ENCODE measurements at regions not wholly inside any gene's neighbourhood (a gene's known extent, or its start where the extent isn't known, plus 50 kb on each side); places are given as distances from the start of the nearest gene placed in this dataset.
"Not testable (repeated sequence)": the region's sequence is repeated elsewhere in the genome, so short reads cannot be mapped to it uniquely, and the experiment has no call there.

DNA sequence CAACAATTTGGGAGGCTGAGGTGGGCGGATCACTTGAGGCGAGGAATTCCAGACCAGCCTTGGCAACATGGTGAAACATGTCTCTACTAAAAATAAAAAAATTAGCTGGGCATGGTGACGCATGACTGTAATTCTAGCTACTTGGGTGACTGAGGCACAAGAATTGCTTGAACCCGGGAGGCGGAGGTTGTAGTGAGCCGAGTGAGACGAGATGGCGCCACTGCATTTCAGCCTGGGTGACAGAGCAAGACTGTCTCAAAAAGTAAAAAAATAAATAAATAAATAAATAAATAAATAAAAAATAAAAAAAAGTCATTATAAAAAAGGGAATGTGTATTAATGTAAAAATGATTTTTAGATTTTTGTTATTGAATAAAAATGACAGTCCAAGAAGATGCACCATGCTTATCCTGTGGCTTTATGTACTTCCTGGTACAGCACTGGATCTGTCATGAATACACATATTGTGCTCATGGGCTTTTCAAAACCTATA lies 658.8 kb upstream of the LRRN3 start:
- DNase-seq: no peak

DNA sequence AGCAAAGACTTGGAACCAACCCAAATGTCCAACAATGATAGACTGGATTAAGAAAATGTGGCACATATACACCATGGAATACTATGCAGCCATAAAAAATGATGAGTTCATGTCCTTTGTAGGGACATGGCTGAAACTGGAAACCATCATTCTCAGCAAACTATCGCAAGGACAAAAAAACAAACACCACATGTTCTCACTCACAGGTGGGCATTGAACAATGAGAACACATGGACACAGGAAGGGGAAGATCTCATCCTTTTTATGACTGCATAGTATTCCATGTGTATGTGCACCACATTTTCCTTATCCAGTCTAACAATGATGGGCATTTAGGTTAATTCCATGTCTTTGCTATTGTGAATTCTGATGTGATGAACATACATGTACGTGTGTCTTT lies 652.0 kb upstream of the LRRN3 start:
- not testable (repeated sequence) for DNase-seq

DNA sequence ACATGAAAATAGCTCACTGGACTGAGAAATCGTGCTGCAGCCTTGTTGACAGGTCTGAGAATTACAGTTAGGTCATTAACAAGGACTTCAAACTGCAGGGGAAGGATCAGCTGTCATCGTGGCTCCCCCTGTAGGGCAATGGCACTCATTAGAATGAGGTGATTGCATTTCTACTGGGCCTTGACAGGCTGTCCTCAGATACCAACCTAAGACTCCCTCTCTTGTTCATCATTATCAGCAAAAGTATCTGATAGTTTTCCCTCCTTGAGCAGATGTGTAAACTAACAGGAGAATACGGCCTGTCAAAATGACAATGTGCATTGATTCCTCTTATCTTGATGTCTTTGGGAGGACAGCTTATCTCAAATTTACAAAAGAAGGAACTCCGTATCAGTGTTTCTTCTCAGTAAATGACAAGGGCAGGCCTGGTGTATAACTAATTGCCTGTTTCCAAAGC lies 648.5 kb upstream of the LRRN3 start:
- DNase-seq: peak; percentile 4

DNA sequence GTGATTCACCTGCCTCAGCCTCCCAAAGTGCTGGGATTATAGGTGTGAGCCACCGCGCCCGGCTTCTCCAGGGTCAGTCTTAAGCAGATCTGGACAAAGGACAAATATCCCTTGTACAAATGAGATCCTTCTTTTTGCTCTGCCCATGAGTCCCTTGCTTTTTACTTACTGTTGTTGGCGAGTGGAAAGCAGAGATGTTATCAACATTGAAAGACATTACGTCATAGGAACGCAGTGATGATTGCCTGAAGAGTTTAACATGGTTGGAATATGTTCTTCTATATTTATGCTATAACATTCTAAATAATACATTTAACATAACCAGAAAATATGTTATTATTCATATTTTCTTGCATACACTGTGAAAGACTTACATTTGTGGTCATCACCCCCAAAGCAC lies 644.3 kb upstream of the LRRN3 start:
- DNase-seq: no peak

DNA sequence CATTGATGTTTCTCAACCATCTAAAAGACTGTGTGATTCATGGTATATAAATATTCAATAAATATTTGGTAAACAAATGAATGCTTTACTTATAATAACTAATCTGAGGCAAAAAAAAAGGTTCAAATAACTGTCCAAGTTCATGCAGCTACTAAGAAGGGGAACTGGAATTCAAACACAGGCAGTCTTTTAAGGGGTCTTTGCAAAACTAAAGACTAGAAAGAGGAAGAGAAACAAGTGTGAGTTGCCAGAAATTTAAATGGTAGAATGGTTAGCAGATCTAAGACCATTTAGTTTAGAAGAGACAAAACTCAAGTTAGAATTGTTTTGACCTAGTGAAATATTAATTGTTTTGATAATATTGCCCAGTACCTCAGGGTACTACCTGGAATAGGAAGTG lies 642.0 kb upstream of the LRRN3 start:
- no peak for DNase-seq

DNA sequence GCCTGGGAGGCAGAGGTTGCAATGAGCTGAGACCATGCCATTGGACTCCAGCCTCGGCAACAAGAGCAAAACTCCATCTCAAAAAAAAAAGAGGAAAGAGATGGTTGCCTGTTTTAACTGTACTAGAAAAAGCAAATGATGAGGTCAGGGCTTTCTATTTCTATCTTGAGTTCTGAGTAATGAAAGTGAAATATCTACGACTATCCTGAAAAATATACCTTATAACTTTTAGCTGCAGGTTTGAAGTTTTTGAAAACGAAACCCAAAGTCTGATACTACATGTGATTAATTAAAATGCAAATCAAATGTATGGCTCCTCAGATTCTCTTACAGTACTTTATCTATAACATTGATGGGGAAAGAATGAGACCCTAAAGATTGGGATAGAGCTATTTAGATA lies 636.2 kb upstream of the LRRN3 start:
- no peak for DNase-seq

DNA sequence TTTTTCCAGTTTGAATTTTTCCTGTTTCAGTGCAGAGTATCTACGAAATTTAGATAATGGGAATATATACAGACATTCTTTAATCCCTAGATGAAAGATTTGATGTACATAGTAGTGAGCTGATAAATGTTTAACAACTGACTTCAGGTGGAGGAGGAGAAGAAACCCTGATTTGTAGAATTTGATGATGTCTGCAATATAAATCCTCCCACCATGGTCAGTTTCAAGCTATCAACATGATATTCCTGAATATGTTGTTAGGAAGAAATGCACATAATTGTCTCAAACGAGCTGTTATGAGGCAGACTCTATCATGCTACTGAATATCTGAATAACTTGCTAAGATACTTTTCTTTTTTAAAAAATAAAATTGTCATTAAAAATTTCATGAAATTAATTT lies 629.3 kb upstream of the LRRN3 start:
- no peak for DNase-seq

DNA sequence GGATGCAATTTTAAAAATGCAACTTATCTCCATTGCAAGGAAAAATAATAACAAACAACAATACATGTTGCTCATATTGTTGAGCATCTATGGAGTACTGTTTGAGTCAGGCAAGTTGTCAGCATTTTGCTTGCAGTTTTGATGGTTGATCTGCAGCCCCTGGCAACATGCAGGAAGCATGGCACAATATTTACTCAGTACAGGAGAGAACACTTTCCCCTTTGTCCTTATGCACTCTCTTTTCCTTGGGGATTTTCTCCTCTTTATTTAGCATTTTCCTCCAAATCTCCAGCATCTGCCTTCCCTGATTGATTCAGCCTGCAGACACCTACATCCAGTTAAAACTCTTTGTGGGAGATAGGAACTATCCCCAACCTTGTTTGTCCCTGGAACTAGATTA lies 620.5 kb upstream of the LRRN3 start:
- DNase-seq: no peak

DNA sequence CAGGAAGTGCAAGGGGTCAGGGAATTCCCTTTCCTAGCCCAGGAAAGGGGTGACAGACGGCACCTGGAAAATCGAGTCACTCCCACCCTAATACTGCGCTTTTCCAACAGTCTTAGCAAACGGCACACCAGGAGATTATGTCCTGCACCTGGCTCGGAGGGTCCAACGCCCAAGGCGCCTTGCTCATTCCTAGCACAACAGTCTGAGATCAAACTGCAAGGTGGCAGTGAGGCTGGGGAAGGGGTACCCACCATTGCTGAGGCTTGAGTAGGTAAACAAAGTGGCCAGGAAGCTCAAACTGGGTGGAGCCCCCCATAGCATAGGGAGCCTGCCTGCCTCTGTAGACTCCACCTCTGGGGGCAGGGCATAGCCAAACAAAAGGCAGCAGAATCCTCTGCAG lies 618.5 kb upstream of the LRRN3 start:
- DNase-seq: not testable (repeated sequence)

DNA sequence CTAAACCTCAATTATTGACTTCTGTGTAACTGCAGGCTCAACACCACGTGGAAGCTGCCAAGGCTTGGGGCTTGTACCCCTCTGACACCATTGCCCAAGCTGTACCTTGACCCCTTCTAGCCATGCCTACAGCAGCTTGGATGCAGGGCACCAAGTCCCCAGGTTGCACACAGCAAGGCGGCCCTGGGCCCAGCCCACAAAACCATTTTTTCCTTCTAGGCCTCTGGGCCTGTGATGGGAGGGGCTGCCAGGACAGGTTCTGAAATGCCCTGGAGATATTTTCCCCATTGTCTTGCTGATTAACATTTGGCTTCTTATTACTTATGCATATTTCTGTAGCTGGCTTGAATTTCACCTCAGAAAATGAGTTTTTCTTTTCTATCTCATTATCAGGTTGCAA lies 610.0 kb upstream of the LRRN3 start:
- no peak for DNase-seq

DNA sequence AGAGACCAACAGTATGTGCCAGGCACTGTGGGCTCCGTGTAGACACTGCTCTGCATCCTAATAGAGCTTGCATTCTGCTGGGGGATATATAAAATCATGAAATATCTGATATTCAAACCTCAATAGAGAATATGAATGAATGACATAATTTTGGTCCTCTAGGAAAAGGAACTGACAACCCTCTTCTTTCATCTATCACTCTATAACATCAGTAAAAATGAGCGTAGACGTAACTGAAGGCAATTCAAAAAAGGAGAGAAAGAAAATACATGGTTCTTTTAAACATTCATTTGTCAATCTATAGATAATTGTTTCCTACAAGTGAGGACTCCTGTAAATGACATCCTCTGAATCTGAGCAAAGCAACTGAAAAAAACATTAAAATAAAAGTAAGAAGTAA lies 607.4 kb upstream of the LRRN3 start:
- DNase-seq: no peak

DNA sequence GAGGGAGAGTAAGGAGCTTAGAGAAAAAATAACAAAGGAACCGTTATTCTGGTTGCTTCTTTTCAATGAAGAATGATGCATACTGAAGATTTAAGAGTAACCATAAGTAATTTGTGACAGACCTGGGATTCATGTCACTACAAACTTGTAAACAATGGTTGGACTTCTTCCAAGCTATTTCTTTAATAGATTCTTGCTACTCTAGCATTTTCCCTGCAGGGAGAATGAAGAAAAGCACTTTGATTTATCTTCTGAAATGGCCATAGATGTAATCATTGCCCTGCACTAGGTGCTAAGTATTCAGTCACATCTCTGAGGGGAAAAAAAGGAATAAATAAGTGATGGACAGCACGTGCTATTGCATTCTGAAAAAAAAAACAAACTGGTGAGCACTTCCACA lies 606.6 kb upstream of the LRRN3 start:
- no peak for DNase-seq

DNA sequence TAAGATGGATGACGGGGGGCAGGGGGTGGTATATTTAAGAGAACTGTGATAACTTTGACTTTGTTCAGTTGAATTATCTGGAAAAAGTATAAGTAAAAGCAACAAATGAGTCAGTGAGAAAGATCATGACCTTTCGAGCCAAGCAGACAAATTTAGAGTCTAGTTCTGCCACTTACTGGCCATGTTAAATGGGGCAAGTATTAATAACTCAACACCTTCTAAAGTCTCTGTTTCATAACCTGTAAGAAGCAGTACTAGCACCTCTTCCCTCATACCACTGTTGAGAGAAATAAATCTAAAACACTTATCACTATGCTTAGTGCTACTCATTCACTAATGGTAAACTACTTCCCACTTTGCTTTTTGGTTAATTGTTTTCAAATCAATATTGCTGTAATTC lies 604.4 kb upstream of the LRRN3 start:
- no peak for DNase-seq

DNA sequence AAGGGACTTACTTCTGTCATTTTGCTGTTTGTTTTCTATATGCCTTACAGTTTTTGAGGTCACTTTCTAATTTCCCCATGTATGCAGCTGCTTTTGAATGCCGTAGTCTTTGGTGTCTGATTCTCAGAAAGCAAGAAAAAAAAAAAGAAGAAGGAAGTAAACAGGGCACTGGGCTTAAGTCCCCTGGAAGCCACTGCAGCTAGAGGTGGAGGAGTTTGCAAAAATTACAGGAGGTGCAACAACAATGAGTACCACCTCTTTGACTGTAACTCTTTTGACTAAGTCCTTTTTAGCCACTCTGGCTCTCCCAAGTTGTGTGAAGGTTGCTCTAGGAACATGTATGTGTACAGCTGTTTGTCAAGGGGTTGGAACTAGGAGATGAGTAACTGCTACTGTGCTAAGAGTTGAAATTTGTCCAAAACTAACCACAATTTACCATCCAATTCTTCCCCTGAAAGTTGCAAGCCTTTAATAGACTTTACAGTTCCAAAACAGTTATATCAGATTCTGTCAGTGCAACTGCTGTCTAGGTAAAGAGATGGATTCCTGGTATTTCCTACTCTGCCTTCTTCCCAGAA lies 588.0 kb upstream of the LRRN3 start:
- DNase-seq: no peak

DNA sequence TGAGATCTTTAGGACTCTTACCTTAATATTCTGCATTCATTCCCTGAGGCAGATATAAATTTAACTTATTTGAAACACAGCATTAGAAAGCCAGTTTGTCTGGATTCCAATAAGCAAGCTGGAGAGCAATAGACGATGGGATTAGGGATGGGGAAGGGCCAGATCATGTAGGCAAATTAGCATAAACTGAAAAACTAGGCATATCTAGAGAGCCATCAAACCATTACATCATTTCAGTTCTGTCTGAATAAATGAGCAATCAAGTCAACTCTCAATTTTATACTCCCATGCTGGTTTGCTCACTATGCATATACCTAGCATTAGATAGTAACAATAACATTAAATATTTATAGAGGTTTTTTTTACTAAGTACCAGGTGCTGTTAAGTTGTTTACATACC lies 583.6 kb upstream of the LRRN3 start:
- DNase-seq: no peak

DNA sequence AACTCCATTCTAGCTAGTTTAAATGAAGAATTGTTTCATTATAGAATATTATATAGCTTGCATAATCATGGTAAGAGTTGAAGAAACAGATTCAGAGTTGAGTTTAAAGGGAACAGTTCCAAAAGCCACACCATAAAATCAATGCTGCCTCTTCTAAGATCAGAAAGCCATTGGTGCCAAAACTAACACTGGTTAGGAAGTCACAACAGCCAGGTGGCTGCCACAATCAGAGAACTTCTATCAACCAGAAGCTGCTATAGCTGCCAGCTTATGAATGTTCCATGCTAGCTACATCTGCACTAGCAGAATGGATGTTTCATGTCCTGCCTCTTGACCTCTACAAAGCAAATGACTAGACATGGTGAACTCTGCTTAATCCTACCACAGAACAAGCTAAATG lies 583.1 kb upstream of the LRRN3 start:
- no peak for DNase-seq

DNA sequence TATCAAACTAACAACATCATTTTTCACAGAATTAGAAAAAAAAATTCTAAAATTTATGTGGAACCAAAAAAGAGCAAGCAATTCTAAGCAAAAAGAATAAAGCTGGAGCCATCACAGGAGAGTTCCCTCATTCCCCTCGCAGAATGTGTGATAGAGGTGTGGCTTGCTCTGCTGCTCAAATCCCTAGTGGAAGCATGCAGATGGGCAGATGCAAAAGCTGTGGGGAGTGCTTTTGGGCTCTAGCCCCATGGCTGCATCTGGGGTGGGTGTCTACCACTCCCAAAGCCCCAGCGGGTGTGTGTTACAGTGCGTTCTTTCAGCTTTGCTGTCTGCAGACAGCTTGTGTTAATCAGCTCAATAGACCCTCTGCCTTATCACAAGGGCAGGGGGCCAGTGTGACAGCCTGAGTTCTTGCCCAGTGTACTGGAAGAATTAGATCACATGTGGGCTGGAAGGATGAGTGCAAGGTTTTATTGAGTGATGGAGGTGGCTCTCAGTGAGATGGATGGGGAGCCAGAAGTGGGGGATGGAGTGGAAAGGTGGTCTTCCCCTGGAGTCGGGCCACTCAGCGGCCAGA lies 575.9 kb upstream of the LRRN3 start:
- not testable (repeated sequence) for DNase-seq

DNA sequence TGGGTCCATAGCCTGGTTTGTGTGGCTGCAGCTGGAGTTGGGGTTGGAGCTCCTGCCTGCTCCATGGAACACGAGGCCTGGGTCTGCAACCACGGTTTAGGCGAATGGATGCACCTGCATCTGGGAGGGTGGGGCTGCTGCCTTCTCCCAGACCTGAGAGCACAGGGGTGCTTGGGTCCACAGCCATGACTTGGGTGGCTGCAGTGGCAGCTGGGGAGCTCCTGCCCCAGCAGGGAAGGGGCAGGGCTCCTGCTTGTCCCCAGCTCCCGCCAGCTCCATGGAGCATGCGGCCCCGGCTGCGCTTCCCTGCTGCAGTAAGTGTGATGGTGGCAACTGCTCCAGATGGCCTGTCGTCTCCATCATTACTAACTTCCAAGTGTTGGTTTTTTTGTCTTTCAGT lies 571.1 kb upstream of the LRRN3 start:
- no peak for DNase-seq

DNA sequence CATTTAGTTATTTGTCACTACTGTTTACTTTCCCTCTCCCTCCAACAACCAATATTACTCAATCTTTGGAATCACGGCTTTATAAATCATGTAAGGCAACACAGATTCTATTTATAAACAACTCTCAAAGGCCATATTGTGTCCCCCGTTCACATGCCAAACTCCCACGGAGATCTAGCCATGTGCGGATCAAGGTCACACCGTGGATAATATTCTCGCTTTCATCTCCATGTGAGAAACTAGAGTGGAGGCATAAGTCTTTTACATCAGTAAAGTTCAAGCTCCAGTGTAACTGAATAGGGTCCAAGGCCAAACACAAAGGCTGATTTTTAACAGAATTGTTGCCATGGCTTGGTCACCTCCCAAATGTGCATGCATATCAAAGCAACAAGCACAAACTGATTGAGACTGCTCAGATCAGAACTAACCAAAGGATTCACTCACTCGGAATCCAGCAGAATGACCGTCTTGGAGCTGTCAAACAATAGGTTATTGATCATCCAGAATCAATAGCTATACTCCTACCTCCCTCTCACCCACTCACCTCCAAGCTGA lies 569.5 kb upstream of the LRRN3 start:
- DNase-seq: no peak

DNA sequence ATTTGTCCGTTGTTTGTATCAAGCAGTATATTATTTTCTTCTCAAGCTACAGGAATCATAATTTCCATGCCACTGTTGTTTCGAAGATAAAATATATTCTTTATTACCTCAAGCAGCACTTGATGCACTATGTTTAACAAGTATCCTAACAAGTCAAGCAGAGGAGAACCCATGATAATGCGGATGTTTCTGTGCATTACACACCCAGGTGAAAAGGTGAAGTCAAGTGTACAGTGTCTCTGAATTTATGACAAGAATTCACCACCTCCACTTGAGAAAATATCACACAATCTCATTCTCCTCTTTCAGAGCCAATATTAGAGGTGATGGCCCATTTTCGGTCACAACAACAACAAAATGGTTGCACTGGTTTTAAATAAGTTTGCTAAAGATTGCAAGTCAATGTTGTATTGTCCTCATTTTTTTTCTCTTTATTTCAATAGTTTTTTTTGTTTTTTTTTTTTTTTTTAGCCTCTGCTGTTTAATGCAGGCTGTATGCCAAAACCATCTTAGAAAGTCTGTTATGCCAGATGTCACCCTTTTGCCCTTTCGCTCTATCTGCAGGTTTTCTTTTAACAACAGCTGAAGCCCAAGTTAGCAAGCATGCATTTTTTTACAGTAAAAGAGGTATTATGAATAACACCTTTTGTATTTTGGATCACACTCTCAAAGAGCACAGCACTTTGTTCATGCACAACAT lies 568.7 kb upstream of the LRRN3 start:
- DNase-seq: peak; percentile 44

DNA sequence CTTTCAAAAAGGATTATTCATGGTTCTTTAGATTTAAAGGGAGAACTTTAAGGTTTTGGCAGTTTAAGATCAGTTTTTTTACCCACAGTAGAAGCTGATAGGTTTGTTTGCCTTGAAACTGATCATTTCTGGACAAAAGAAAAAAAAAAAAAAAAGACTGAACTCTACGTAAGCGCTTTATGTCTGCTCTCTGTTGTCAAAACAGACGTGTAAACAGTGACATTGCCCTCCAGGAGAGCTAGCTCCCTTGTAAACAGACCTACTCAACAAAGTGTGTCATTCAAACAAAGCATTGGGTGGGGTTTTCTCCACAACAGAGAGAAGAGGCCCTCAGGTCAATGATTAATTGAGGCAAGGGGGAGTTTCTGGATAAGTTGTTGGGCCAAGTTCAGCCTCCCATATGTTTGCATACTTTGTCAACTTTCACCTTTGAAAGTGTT lies 568.1 kb upstream of the LRRN3 start:
- DNase-seq: peak; percentile 45

DNA sequence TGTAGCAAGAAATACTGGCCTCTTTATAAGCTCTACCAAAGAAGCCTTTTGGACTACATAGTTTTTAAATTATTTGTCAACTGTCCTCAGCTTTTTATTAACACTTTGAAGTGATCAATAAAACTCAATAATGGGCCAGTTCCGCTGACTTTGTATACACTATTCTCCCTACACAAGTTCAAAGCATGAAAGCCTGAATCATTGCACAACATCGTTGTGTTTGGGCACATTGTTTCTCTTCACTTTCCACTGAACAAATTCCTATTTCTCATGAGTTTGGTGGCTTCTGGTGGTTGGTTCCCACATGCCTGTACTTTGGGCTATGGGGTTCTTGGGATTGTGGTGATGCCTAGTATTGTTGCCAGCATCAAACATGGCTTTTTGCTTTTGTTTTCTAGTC lies 561.8 kb upstream of the LRRN3 start:
- DNase-seq: no peak

DNA sequence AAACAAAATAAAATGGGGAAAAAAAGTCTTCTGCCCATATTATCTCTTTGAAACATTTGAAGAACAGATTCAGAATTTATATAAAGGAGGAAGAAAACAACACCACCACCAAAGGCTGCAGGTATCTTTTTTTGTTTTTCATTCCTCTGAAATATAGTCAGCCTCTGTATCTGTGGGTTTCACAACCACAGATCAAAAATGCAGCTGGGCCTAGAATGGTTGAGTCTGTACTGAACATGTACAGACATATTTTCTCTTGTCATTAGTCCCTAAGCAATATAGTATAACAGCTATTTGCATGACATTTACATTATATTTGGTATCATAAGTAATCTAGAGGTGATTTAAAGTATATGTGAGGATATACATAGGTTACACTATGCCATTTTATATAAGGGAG lies 559.7 kb upstream of the LRRN3 start:
- no peak for DNase-seq

DNA sequence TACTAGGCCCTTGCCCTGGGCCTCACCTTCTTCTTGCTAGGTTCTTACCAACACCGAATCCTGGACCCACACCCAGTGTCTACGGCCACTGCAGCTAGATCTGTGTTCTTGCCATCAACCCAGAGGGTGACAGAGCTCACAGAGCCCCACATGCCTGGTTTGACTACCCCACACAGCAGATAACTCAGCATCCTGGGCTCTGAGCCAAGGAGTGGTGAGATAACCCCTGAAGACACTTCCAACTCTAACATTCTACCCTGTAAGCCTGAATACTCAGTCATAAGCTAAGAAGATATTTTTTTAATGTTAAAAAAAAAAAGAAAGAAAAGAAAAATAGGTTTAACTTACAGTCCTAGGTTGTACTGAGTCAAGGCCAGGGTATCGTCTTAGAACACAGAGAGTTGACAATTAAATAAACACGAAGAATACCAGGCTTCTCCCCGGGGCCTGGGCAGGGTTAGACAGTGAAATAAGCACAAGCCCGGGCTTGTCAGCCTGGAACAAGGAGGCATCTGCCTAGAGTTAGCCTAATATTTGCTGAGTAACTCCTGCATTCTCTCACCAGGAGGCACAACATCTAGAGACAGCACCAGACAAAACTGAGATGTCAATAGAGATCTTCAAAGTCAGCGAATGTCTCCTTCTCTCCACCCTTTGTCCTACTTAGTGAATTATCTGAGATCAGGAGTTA lies 556.5 kb upstream of the LRRN3 start:
- DNase-seq: peak; percentile 68
